Transverse colon (tissue), 4 donors: ENCODE measurements at regions not wholly inside any gene's neighbourhood (a gene's known extent, or its start where the extent isn't known, plus 50 kb on each side); places are given as distances from the start of the nearest gene placed in this dataset.

Source experiments
- CTCF ChIP-seq, 5 experiments: fragments of 200-600 bp in 3 of 5; fragments of 450-650 bp in 2 of 5; sonication (generic) in 3 of 5; IDR thresholded peaks; 1 replicate in 2 of 5; 2 replicates in 3 of 5; pipeline ENCODE4 v1.5.1; 2016 to 2017; ENCODE audit warnings: antibody characterized with exemption in 5 of 5, inconsistent platforms in 3 of 5, mild to moderate bottlenecking in 2 of 5, moderate library complexity in 1 of 5
- EP300 ChIP-seq: sonication (generic); formaldehyde crosslinking; IDR thresholded peaks from one replicate; pipeline ENCODE4 v1.6.1; 2017; ENCODE audit warnings: antibody characterized with exemption, low read depth
- POLR2A ChIP-seq: fragments of 450-650 bp; IDR thresholded peaks from one replicate; pipeline ENCODE4 v1.6.1; 2016; ENCODE audit warnings: antibody characterized with exemption, mild to moderate bottlenecking, moderate library complexity
- POLR2AphosphoS5 ChIP-seq, 3 donors: sonication (generic); formaldehyde crosslinking; IDR thresholded peaks; one replicate each; pipeline ENCODE4 v1.6.1; 2016; ENCODE audit warnings: antibody characterized with exemption in 3 of 3

- no peak for TF ChIP-seq CTCF (IDR thresholded peaks at IDR 0.05)
- TF ChIP-seq POLR2A = no peak
- TF ChIP-seq EP300 = no peak
- no peak for TF ChIP-seq POLR2AphosphoS5 (IDR thresholded peaks at IDR 0.05)
Measured at GRCh38 chr17:71632328-71632727, 488.5 kb upstream of the SOX9 start.
